Neural progenitor cell (in vitro differentiated cells): ENCODE measurements at regions not wholly inside any gene's neighbourhood (a gene's known extent, or its start where the extent isn't known, plus 50 kb on each side); places are given as distances from the start of the nearest gene placed in this dataset.

Experiments used
- CTCF ChIP-seq: fragments of 200-600 bp; sonication (generic); IDR thresholded peaks from 2 replicates; pipeline ENCODE4 v1.5.1; 2017; ENCODE audit warnings: antibody characterized with exemption, mild to moderate bottlenecking
- EZH2 ChIP-seq: fragments of 200-600 bp; sonication (generic); IDR thresholded peaks from 2 replicates; pipeline ENCODE4 v1.6.1; 2017; ENCODE audit warnings: antibody characterized with exemption, mild to moderate bottlenecking, moderate library complexity

DNA sequence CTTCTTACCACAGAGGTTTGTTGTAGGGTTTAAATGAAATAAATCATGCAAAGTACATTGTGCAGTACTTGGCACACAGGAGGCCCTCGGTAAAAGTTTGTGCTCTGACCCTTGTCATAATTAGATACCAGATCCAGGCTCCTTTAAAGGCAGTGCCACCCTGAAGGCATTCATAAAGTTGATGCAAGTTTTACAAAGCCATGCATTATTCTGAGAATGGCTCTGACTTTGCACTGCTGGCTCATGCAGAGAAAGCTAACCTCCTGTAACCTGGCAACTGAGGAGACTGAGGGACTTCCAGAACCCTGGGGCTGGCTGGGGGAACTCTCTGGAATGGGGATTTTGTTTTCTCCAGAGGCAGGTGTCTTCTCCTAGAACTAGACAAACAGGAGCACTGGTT lies 570.9 kb downstream of the CCSER2 start:
- TF ChIP-seq CTCF = no peak
- no peak for TF ChIP-seq EZH2
